Stimulated activated CD4-positive, alpha-beta T cell treated with anti-CD3 and anti-CD28 coated beads, Interleukin-12 subunit alpha, Interleukin-12 subunit beta, amount 100 ng/mL, for 48 hours (primary cell): ENCODE measurements at regions not wholly inside any gene's neighbourhood (a gene's known extent, or its start where the extent isn't known, plus 50 kb on each side); places are given as distances from the start of the nearest gene placed in this dataset.

Experiments
- DNase-seq, 3 donors: peaks; one replicate each; pipeline ENCODE4 v3.0.0-alpha.2; 2020; ENCODE audit warnings: low read depth in 2 of 3, low spot score in 1 of 3

GRCh38 chr13:44092078-44092970, 212.6 kb downstream of the LACC1 start:
- DNase-seq: no peak

- no peak for DNase-seq
Measured at GRCh38 chr13:44093607-44094564, 214.2 kb downstream of the LACC1 start.

- no peak for DNase-seq
Measured at GRCh38 chr13:44096901-44097300, 217.2 kb downstream of the LACC1 start.

GRCh38 chr13:44098559-44098958, 218.9 kb downstream of the LACC1 start:
- no peak for DNase-seq

- no peak for DNase-seq
Measured at GRCh38 chr13:44101347-44102083, 221.8 kb downstream of the LACC1 start.

- no peak for DNase-seq
Measured at GRCh38 chr13:44103429-44104196, 223.9 kb downstream of the LACC1 start.

GRCh38 chr13:44104197-44104490, 224.4 kb downstream of the LACC1 start:
- DNase-seq: no peak

- no peak for DNase-seq
Measured at GRCh38 chr13:44104969-44105368, 225.3 kb downstream of the LACC1 start.

- no peak for DNase-seq
Measured at GRCh38 chr13:44106266-44107152, 226.8 kb downstream of the LACC1 start.

GRCh38 chr13:44107357-44108121, 227.8 kb downstream of the LACC1 start:
- DNase-seq: no peak

GRCh38 chr13:44108331-44108858, 228.7 kb downstream of the LACC1 start:
- DNase-seq: no peak

GRCh38 chr13:44110091-44110621, 230.5 kb downstream of the LACC1 start:
- no peak for DNase-seq

GRCh38 chr13:44111701-44112100, 232.0 kb downstream of the LACC1 start:
- DNase-seq: no peak

GRCh38 chr13:44112700-44113329, 233.1 kb downstream of the LACC1 start:
- no peak for DNase-seq

GRCh38 chr13:44116562-44117332, 237.0 kb downstream of the LACC1 start:
- no peak for DNase-seq

GRCh38 chr13:44117351-44117750, 237.6 kb downstream of the LACC1 start:
- no peak for DNase-seq

GRCh38 chr13:44117816-44118215, 238.1 kb downstream of the LACC1 start:
- no peak for DNase-seq
